GM18498 (cell line): ENCODE measurements at regions not wholly inside any gene's neighbourhood (a gene's known extent, or its start where the extent isn't known, plus 50 kb on each side); places are given as distances from the start of the nearest gene placed in this dataset.

Experiments used
- ATAC-seq: cut with Tn5 transposase; IDR thresholded peaks from one replicate; pipeline ENCODE4 v1.9.1; 2021; ENCODE audit warnings: mild to moderate bottlenecking, moderate library complexity; ENCODE audit not compliant: unreplicated experiment

- ATAC-seq, result peak; percentile 46
Observed at GRCh38 chr6:25035512-25036435, 100.0 kb upstream of the RIPOR2 start.

GRCh38 chr6:25036461-25036860 is 100.7 kb upstream of the RIPOR2 start:
- no peak for ATAC-seq

- no peak for ATAC-seq
Observed at GRCh38 chr6:25038300-25038699, 102.5 kb upstream of the RIPOR2 start.

- no peak for ATAC-seq
Observed at GRCh38 chr6:25038999-25039398, 103.2 kb upstream of the RIPOR2 start.

GRCh38 chr6:25041485-25042035 is 105.8 kb upstream of the RIPOR2 start:
- ATAC-seq, result peak; percentile 23

GRCh38 chr6:25042036-25042521 is 106.3 kb upstream of the RIPOR2 start:
- peak; percentile 64 for ATAC-seq

- peak; percentile 23 for ATAC-seq
Observed at GRCh38 chr6:25042536-25042935, 106.8 kb upstream of the RIPOR2 start.

GRCh38 chr6:25042984-25043725 is 107.4 kb upstream of the RIPOR2 start:
- ATAC-seq, result peak; percentile 35

GRCh38 chr6:25043892-25044291 is 108.1 kb upstream of the RIPOR2 start:
- no peak for ATAC-seq

GRCh38 chr6:25046942-25047341 is 111.2 kb upstream of the RIPOR2 start:
- no peak for ATAC-seq

GRCh38 chr6:25050356-25050755 is 114.6 kb upstream of the RIPOR2 start:
- ATAC-seq, result no peak

- no peak for ATAC-seq
Observed at GRCh38 chr6:25051083-25051482, 115.3 kb upstream of the RIPOR2 start.

GRCh38 chr6:25052181-25052580 is 116.4 kb upstream of the RIPOR2 start:
- ATAC-seq, result no peak

GRCh38 chr6:25053875-25054371 is 118.2 kb upstream of the RIPOR2 start:
- ATAC-seq, result peak; percentile 68

GRCh38 chr6:25054469-25054868 is 118.7 kb upstream of the RIPOR2 start:
- no peak for ATAC-seq

- ATAC-seq, result peak; percentile 82
Observed at GRCh38 chr6:25056130-25056529, 120.4 kb upstream of the RIPOR2 start.

GRCh38 chr6:25057111-25057905 is 121.5 kb upstream of the RIPOR2 start:
- ATAC-seq, result no peak

GRCh38 chr6:25058441-25058840 is 122.7 kb upstream of the RIPOR2 start:
- no peak for ATAC-seq

GRCh38 chr6:25058941-25059340 is 123.2 kb upstream of the RIPOR2 start:
- ATAC-seq, result no peak

GRCh38 chr6:25060522-25060921 is 124.8 kb upstream of the RIPOR2 start:
- no peak for ATAC-seq
